Activated CD4-positive, alpha-beta memory T cell treated with anti-CD3 and anti-CD28 coated beads, Interleukin-2, amount 10 ng/mL, durations not matched to agents 7 days and 5 days (primary cell): ENCODE measurements at regions not wholly inside any gene's neighbourhood (a gene's known extent, or its start where the extent isn't known, plus 50 kb on each side); places are given as distances from the start of the nearest gene placed in this dataset.

Source experiments
- CTCF ChIA-PET: fragments of 350-600 bp; sonication (Branson Sonifier 250); formaldehyde crosslinking; loops from one replicate; lab custom pipeline; 2021; ENCODE audit warnings: antibody characterized with exemption, inconsistent platforms; lab: Charles Lee
- POLR2A ChIA-PET: fragments of 350-600 bp; sonication (Branson Sonifier 250); formaldehyde crosslinking; loops from one replicate; lab custom pipeline; 2021; ENCODE audit warnings: antibody characterized with exemption; lab: Charles Lee
- DNase-seq: peaks from one replicate; pipeline ENCODE4 v3.0.0-alpha.2; 2020
- H3K27ac Mint-ChIP-seq: one replicate; pipeline ENCODE4 v1.8.0; 2021; ENCODE audit warnings: mild to moderate bottlenecking, mixed read lengths
- H3K27me3 Mint-ChIP-seq: one replicate; pipeline ENCODE4 v1.8.0; 2021; ENCODE audit warnings: mixed read lengths
- H3K36me3 Mint-ChIP-seq: one replicate; pipeline ENCODE4 v1.8.0; 2021; ENCODE audit warnings: low read depth, mixed read lengths
- H3K4me1 Mint-ChIP-seq: one replicate; pipeline ENCODE4 v1.8.0; 2021; ENCODE audit warnings: mixed read lengths
- H3K4me3 Mint-ChIP-seq: one replicate; pipeline ENCODE4 v1.8.0; 2021; ENCODE audit warnings: mild to moderate bottlenecking, mixed read lengths
- H3K9me3 Mint-ChIP-seq: one replicate; pipeline ENCODE4 v1.8.0; 2021; ENCODE audit warnings: mixed read lengths

GRCh38 chr2:66382091-66382490 lies 52.8 kb upstream of the MEIS1 start:
- Mint-ChIP-seq H3K4me1 (no peaks in the 10 kb centered on the region), H3K27me3 (no peaks in the 10 kb centered on the region), H3K27ac (no peak overlapping the region), H3K36me3 (no peaks in the 10 kb centered on the region), H3K9me3 (no peaks in the 10 kb centered on the region), H3K4me3 (no peak overlapping the region)
- CTCF ChIA-PET, result interaction anchor here (0.6 kb wide), 1 partner anchor 150 kb away, joined by 3 read pairs; no protein-coding TSS in a partner anchor
- DNase-seq, result no peak
- POLR2A ChIA-PET, result no interaction called here

DNA sequence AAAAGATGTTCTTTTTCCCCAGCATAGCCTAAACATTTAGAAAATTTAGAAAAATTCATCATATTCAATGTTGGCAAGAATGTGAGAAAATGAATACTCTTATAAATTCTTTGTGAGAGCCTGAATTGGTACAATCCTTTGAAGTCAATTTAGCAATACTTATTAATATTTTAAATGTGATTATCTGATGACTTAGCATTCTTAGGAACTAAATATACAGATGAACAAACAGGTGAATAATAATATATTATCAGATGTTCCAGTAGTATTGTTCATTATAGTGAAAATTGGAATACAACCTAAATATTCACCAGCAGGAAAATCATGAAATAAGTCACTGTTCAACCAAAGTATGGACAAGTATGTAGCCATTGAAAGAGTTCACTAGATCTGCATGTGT lies 55.5 kb upstream of the MEIS1 start:
- POLR2A ChIA-PET, result no interaction called here

DNA sequence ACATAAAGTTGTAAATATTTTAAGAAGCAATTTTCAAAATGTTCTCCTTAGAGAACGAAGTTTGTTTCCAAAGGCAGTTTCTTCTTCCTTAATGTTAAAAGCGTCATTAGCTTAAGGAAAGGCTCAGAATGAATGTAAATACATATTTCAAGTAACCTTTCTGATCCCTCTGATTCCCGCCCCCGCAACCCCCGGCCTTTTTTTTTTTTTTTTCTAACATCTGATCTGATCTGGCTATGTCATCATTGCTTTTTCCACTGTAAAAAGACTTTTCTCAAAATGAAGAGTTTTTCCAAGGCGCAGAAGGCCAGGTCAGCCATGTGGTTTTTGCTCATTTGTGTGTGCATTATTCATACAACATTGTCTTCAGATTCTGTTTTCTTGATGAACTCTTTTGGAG lies 57.1 kb upstream of the MEIS1 start:
- Mint-ChIP-seq H3K27me3 (no peaks in the 10 kb centered on the region), H3K4me3 (no peak overlapping the region), H3K27ac (no peak overlapping the region), H3K36me3 (no peaks in the 10 kb centered on the region), H3K4me1 (no peaks in the 10 kb centered on the region), H3K9me3 (no peaks in the 10 kb centered on the region)
- no peak for DNase-seq
- ChIA-PET CTCF (no interaction called here), POLR2A (no interaction called here)

More for the DNA sequence above, 55.5 kb upstream of the MEIS1 start:
- no peak for DNase-seq
- no peaks in the 10 kb centered on the region for H3K4me1 Mint-ChIP-seq
- H3K27ac Mint-ChIP-seq, result no peak overlapping the region
- H3K36me3 Mint-ChIP-seq, result no peaks in the 10 kb centered on the region
- H3K9me3 Mint-ChIP-seq, result no peaks in the 10 kb centered on the region
- H3K27me3 Mint-ChIP-seq, result no peaks in the 10 kb centered on the region
- CTCF ChIA-PET, result no interaction called here
- no peak overlapping the region for H3K4me3 Mint-ChIP-seq

DNA sequence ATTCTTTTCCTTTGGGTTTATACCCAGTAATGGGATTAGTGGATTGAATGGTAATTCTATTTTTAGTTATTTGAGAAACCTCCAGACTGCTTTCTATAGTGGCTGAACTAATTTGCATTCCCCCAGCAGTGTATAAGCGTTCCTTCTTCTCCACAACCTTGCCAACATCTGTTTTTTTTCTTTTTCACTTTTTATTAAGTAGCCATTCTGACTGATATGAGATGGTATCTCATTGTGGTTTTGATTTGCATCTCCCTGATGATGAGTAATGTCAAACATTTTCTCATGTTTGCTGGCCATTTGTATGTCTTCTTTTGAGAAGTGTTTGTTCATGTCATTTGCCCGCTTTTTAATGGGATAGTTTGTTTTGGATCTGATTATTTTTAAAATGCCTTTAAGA lies 64.1 kb upstream of the MEIS1 start:
- no peaks in the 10 kb centered on the region for H3K4me1 Mint-ChIP-seq
- H3K4me3 Mint-ChIP-seq, result no peak overlapping the region
- H3K27me3 Mint-ChIP-seq, result no peaks in the 10 kb centered on the region
- CTCF ChIA-PET, result no interaction called here
- DNase-seq, result no peak
- POLR2A ChIA-PET, result no interaction called here
- H3K9me3 Mint-ChIP-seq, result no peaks in the 10 kb centered on the region
- H3K27ac Mint-ChIP-seq, result no peak overlapping the region
- H3K36me3 Mint-ChIP-seq, result no peaks in the 10 kb centered on the region

DNA sequence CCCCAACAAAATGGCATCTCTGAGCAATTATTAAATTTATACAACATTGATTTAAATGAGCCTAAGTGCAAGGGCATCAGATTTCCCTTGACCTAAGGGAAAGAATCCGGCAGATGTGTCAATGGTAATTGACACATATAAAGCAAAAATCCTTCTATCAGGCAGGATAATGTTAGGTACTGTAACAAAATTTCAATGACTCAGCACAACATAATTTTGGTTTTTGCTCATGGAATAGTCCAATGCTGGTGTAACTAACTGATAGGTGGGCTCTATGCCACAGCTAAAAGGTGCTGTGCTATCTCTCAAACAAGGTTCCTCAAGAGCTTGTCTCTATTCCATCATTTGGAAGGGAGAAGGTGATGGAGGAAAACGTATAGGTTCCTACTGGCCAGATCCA lies 68.3 kb upstream of the MEIS1 start:
- ChIA-PET CTCF (no interaction called here), POLR2A (no interaction called here)
- DNase-seq, result no peak
- no peak overlapping the region for H3K4me3 Mint-ChIP-seq
- H3K27me3 Mint-ChIP-seq, result no peaks in the 10 kb centered on the region
- no peaks in the 10 kb centered on the region for H3K4me1 Mint-ChIP-seq
- no peaks in the 10 kb centered on the region for H3K9me3 Mint-ChIP-seq
- no peaks in the 10 kb centered on the region for H3K36me3 Mint-ChIP-seq
- H3K27ac Mint-ChIP-seq, result no peak overlapping the region

GRCh38 chr2:66364495-66365333 lies 70.2 kb upstream of the MEIS1 start:
- ChIA-PET CTCF (no interaction called here), POLR2A (no interaction called here)
- Mint-ChIP-seq H3K9me3 (no peaks in the 10 kb centered on the region), H3K36me3 (no peaks in the 10 kb centered on the region), H3K4me3 (no peak overlapping the region), H3K27me3 (no peaks in the 10 kb centered on the region), H3K27ac (no peak overlapping the region), H3K4me1 (no peaks in the 10 kb centered on the region)
- no peak for DNase-seq

GRCh38 chr2:66362701-66363100 lies 72.2 kb upstream of the MEIS1 start:
- no peak for DNase-seq
- Mint-ChIP-seq H3K9me3 (no peaks in the 10 kb centered on the region), H3K4me3 (no peak overlapping the region), H3K36me3 (no peaks in the 10 kb centered on the region), H3K27me3 (no peaks in the 10 kb centered on the region), H3K4me1 (no peaks in the 10 kb centered on the region), H3K27ac (no peak overlapping the region)
- ChIA-PET POLR2A (no interaction called here), CTCF (no interaction called here)

GRCh38 chr2:66346231-66346664 lies 88.7 kb upstream of the MEIS1 start:
- POLR2A ChIA-PET, result no interaction called here
- no peak overlapping the region for H3K4me3 Mint-ChIP-seq
- no peaks in the 10 kb centered on the region for H3K4me1 Mint-ChIP-seq
- no peak overlapping the region for H3K27ac Mint-ChIP-seq
- DNase-seq, result no peak
- H3K36me3 Mint-ChIP-seq, result no peaks in the 10 kb centered on the region
- CTCF ChIA-PET, result no interaction called here
- H3K9me3 Mint-ChIP-seq, result peaks cover 2% of the 10 kb centered on the region
- H3K27me3 Mint-ChIP-seq, result no peaks in the 10 kb centered on the region

GRCh38 chr2:66344087-66344663 lies 90.8 kb upstream of the MEIS1 start:
- Mint-ChIP-seq H3K27me3 (no peaks in the 10 kb centered on the region), H3K4me1 (no peaks in the 10 kb centered on the region), H3K4me3 (no peak overlapping the region), H3K36me3 (no peaks in the 10 kb centered on the region), H3K27ac (no peak overlapping the region), H3K9me3 (peaks cover 2% of the 10 kb centered on the region)
- POLR2A ChIA-PET, result no interaction called here
- CTCF ChIA-PET, result no interaction called here
- DNase-seq, result no peak

DNA sequence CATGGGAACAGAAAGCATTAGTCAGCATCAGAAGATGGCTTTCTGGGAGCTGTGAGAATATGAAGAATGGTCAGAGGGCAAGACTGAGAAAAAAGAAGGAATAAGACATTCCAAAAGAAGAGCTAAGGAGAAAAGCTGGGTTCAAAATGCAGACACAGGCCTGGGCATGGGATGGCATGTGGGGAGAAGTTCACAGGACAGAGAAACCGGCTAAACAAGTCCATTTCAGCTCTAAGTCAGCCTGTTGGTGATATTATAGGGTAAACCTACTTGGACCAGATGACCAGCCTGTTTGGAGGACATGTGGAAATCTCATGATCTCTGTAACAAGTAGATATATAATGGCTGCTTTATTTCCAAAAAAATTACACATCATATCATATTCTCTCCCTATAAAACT lies 91.7 kb upstream of the MEIS1 start:
- Mint-ChIP-seq H3K4me1 (no peaks in the 10 kb centered on the region), H3K4me3 (no peak overlapping the region), H3K27me3 (no peaks in the 10 kb centered on the region), H3K27ac (no peak overlapping the region), H3K9me3 (peaks cover 2% of the 10 kb centered on the region), H3K36me3 (no peaks in the 10 kb centered on the region)
- CTCF ChIA-PET, result no interaction called here
- DNase-seq, result no peak
- POLR2A ChIA-PET, result no interaction called here

DNA sequence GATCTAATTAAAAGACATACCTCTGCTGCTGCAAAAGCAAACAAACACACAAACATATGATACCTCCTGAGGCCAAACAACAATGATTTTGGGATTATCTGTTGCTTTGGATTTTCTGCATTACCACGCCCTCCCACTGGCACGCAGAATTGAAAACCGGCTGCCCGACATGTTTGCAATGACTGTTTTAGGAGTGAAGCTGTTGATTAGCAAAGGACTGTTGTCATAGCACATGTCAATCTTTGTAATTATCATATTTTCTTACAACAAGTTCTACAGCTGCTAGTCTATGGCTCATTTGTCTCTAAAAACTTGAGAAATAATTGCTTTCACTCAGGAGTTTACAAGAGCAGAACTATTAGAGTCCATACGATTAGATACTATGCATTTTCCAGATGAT lies 94.4 kb upstream of the MEIS1 start:
- peaks cover 2% of the 10 kb centered on the region for H3K9me3 Mint-ChIP-seq
- CTCF ChIA-PET, result no interaction called here

DNA sequence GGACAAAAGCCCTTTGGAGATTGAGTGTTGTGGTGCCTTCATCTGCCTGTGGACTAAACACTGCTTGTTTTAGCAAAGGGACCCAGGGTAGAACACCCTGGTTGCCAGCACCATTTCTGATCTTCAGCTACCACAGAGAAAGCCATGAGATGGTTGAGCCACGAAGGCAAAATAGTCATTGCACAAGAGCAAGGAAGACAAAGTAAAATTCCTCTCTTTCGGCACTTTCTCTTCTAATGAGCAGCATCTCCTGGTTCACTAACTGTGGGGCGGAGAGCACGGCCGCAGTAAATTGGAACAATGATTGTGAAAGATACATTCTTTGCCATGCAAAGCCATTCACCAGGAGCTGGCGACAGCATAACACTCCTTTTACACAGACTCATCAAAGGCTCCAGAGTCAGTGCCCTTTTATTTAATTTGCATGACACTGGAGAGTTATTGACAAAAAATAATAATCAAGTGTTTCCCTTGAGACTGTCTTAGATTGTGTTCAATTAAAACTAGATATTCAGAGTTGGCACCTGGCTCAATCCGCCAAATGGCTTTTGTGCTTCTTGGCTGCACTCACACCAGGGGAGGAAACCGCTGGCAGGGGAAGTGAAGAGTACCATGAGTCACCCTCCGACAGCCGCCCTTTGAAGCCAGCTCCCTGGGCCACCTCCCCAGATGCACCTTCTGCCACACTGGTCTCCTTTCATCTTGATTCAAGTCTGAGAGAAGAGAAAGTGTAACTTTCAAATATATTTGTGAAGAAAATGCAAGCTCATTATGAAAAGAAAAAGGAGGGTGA lies 100.5 kb upstream of the MEIS1 start:
- POLR2A ChIA-PET, result no interaction called here
- no peak for DNase-seq
- Mint-ChIP-seq H3K4me3 (no peak overlapping the region), H3K4me1 (no peaks in the 10 kb centered on the region), H3K9me3 (no peaks in the 10 kb centered on the region), H3K27ac (no peak overlapping the region), H3K27me3 (no peaks in the 10 kb centered on the region), H3K36me3 (no peaks in the 10 kb centered on the region)
- CTCF ChIA-PET, result no interaction called here

More for the DNA sequence above, 94.4 kb upstream of the MEIS1 start:
- Mint-ChIP-seq H3K36me3 (no peaks in the 10 kb centered on the region), H3K27ac (no peak overlapping the region), H3K27me3 (no peaks in the 10 kb centered on the region), H3K4me1 (no peaks in the 10 kb centered on the region), H3K4me3 (no peak overlapping the region)
- POLR2A ChIA-PET, result no interaction called here
- no peak for DNase-seq

DNA sequence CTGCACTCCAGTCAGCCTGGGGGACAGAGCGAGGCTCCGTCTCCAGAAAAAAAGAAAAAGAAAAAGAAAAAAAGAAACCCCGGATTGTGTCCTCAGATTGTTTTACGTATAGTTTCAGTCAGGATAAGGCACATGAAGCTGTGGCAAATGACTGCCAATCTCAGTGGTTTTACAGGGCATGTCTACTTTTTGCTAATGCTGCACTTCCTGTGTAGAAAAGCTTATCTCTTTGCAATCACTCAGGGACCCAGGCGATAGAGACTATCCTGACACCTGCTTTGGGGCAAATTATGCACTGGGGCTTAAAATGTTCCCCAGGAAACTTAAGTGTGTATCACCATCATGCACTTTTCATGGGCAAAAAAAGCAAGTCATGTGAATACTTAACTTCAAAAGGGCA lies 103.7 kb upstream of the MEIS1 start:
- Mint-ChIP-seq H3K4me1 (no peaks in the 10 kb centered on the region), H3K4me3 (no peak overlapping the region), H3K9me3 (peaks cover 3% of the 10 kb centered on the region), H3K27me3 (no peaks in the 10 kb centered on the region), H3K36me3 (no peaks in the 10 kb centered on the region), H3K27ac (no peak overlapping the region)
- ChIA-PET POLR2A (no interaction called here), CTCF (no interaction called here)
- no peak for DNase-seq
